SK-N-SH (cell line): ENCODE measurements at regions not wholly inside any gene's neighbourhood (a gene's known extent, or its start where the extent isn't known, plus 50 kb on each side); places are given as distances from the start of the nearest gene placed in this dataset.

Source experiments
- CTCF ChIP-seq: fragments of 200-600 bp; sonication (generic); IDR thresholded peaks from 2 replicates; pipeline ENCODE4 v1.6.1; 2017; ENCODE audit warnings: antibody characterized with exemption, mild to moderate bottlenecking, moderate library complexity
- FOXJ3 ChIP-seq: sonication (generic); formaldehyde crosslinking; IDR thresholded peaks from 2 replicates; pipeline ENCODE4 v1.5.1; 2020; ENCODE audit warnings: mild to moderate bottlenecking, missing genetic modification reagents
- RFX5 ChIP-seq: IDR thresholded peaks from 2 replicates; pipeline ENCODE4 v1.6.1; 2012; ENCODE audit warnings: mild to moderate bottlenecking, improper control_type of control experiment, low read length

GRCh38 chr3:8204331-8204730 lies 297.3 kb upstream of the LMCD1 start:
- TF ChIP-seq FOXJ3 (no peak), CTCF (no peak), RFX5 (no peak)
